DND-41 (cell line): ENCODE measurements at regions not wholly inside any gene's neighbourhood (a gene's known extent, or its start where the extent isn't known, plus 50 kb on each side); places are given as distances from the start of the nearest gene placed in this dataset.
"Not testable (repeated sequence)": the region's sequence is repeated elsewhere in the genome, so short reads cannot be mapped to it uniquely, and the experiment has no call there.

Source experiments
- CTCF ChIP-seq: IDR thresholded peaks from 2 replicates; pipeline ENCODE4 v1.5.1; 2012; ENCODE audit warnings: borderline replicate concordance, low read length, moderate library complexity, mild to moderate bottlenecking; ENCODE audit not compliant: poor library complexity, severe bottlenecking; ENCODE audit errors: extremely low read depth
- EZH2 ChIP-seq: IDR thresholded peaks from 3 replicates; pipeline ENCODE4 v1.6.1; 2012; ENCODE audit warnings: borderline replicate concordance, low read depth, mild to moderate bottlenecking, moderate library complexity, low read length, inconsistent platforms; ENCODE audit not compliant: severe bottlenecking

- not testable (repeated sequence) for TF ChIP-seq CTCF, EZH2
Observed at GRCh38 chrX:88837721-88838120, 90.7 kb downstream of the CPXCR1 start.
